ENCODE measurements at regions not wholly inside any gene's neighbourhood (a gene's known extent, or its start where the extent isn't known, plus 50 kb on each side); places are given as distances from the start of the nearest gene placed in this dataset.

- TF ChIP-seq CTCF (conservative IDR thresholded peaks at IDR 0.05; ENCODE audit: low read depth in 2 of 2): no peak
- no peak for TF ChIP-seq ZNF462 (CRISPR knock-in tag; IDR thresholded peaks at IDR 0.05)
- no peak for TF ChIP-seq REST (IDR thresholded peaks at IDR 0.05; ENCODE audit: unreplicated experiment)
- TF ChIP-seq CREB1 (CRISPR knock-in tag; IDR thresholded peaks at IDR 0.05; ENCODE audit: low read depth): no peak
- no peak for TF ChIP-seq POLR2AphosphoS5 (IDR thresholded peaks at IDR 0.05; ENCODE audit: low read depth)
- no peak for TF ChIP-seq JUNB (IDR thresholded peaks at IDR 0.05; ENCODE audit: unreplicated experiment)
- no peak for TF ChIP-seq EZH2 (IDR thresholded peaks at IDR 0.05; ENCODE audit: low read depth, unreplicated experiment)
- TF ChIP-seq STAT1 (IDR thresholded peaks at IDR 0.05; ENCODE audit: unreplicated experiment): no peak
- TF ChIP-seq NANOG (IDR thresholded peaks at IDR 0.05; ENCODE audit: borderline replicate concordance): no peak
- no peak for TF ChIP-seq ETS1 (IDR thresholded peaks at IDR 0.05)
- TF ChIP-seq EZH2phosphoT487 (IDR thresholded peaks at IDR 0.05; ENCODE audit: unreplicated experiment): no peak
- no peak for TF ChIP-seq ZNF114 (CRISPR knock-in tag; IDR thresholded peaks at IDR 0.05)
- no peak for TF ChIP-seq ZNF331 (CRISPR knock-in tag; IDR thresholded peaks at IDR 0.05; ENCODE audit: low read depth)
These were observed 1462.8 kb upstream of the GBE1 start for GRCh38 chr3:83224101-83224868.
